GM23338 (cell line): ENCODE measurements at regions not wholly inside any gene's neighbourhood (a gene's known extent, or its start where the extent isn't known, plus 50 kb on each side); places are given as distances from the start of the nearest gene placed in this dataset.

Experiments used
- CREB1 ChIP-seq: fragments of 250-450 bp; sonication (Bioruptor Pico); IDR thresholded peaks from 2 replicates; pipeline ENCODE4 v1.5.0; 2020; ENCODE audit warnings: low read depth, mild to moderate bottlenecking, moderate library complexity
- EZH2 ChIP-seq: fragments of 200-600 bp; sonication (generic); IDR thresholded peaks from one replicate; pipeline ENCODE4 v1.8.0; 2017; ENCODE audit warnings: antibody characterized with exemption, mild to moderate bottlenecking, low read depth; ENCODE audit not compliant: unreplicated experiment
- EZH2phosphoT487 ChIP-seq: fragments of 200-600 bp; sonication (generic); IDR thresholded peaks from one replicate; pipeline ENCODE4 v1.8.1; 2018; ENCODE audit warnings: antibody characterized with exemption; ENCODE audit not compliant: unreplicated experiment
- JUNB ChIP-seq: IDR thresholded peaks from one replicate; pipeline ENCODE4 v1.6.1; 2016; ENCODE audit warnings: antibody characterized with exemption; ENCODE audit not compliant: unreplicated experiment
- NANOG ChIP-seq: IDR thresholded peaks from 2 replicates; pipeline ENCODE4 v1.6.1; 2016; ENCODE audit warnings: antibody characterized with exemption, borderline replicate concordance
- POLR2AphosphoS5 ChIP-seq: IDR thresholded peaks from 2 replicates; pipeline ENCODE4 v1.6.1; 2016; ENCODE audit warnings: antibody characterized with exemption, low read depth
- STAT1 ChIP-seq: IDR thresholded peaks from one replicate; pipeline ENCODE4 v1.6.1; 2016; ENCODE audit warnings: antibody characterized with exemption; ENCODE audit not compliant: unreplicated experiment
- ZNF114 ChIP-seq: fragments of 250-450 bp; sonication (Bioruptor Pico); IDR thresholded peaks from 2 replicates; pipeline ENCODE4 v1.5.0; 2020; ENCODE audit warnings: mild to moderate bottlenecking, moderate library complexity
- ZNF331 ChIP-seq: fragments of 250-450 bp; sonication (Bioruptor Pico); IDR thresholded peaks from 2 replicates; pipeline ENCODE4 v1.5.0; 2020; ENCODE audit warnings: low read depth, mild to moderate bottlenecking, moderate library complexity
- TF ChIP-seq, protein P1 (sequence below), 2 experiments: fragments of 200-600 bp in 1 of 2; sonication (generic) in 1 of 2; conservative IDR thresholded peaks; 2 replicates each; pipeline versions ENCODE4 v1.5.1 to v1.6.1; 2016 to 2017; ENCODE audit warnings: antibody characterized with exemption in 2 of 2, low read depth in 2 of 2, mild to moderate bottlenecking in 2 of 2, moderate library complexity in 1 of 2
- TF ChIP-seq, protein P2 (sequence below): IDR thresholded peaks from one replicate; pipeline ENCODE4 v1.6.1; 2018; ENCODE audit warnings: antibody characterized with exemption; ENCODE audit not compliant: unreplicated experiment
- TF ChIP-seq, protein P3 (sequence below): fragments of 250-450 bp; sonication (Bioruptor Pico); IDR thresholded peaks from 2 replicates; pipeline ENCODE4 v1.5.0; 2020; ENCODE audit warnings: mild to moderate bottlenecking, moderate library complexity

DNA sequence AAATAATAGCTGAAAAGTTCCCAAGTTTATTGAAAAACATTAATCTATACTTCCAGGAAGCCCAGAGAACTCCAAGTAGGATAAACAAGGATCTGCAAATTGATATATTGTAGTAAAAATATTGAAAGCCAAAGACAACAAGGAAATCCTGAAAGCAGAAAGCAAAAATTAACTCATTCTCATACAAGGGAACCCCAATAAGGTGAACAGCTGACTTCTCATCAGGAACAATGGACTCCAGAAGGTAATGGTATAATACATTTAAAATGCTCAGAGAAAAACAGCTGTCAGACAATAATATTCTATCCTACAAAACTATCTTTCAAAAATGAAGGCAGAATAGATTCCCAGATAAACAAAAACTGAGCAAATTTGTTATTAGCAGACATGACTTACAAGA, 138.1 kb upstream of the BMP4 start:
- TF ChIP-seq, protein P1, sequence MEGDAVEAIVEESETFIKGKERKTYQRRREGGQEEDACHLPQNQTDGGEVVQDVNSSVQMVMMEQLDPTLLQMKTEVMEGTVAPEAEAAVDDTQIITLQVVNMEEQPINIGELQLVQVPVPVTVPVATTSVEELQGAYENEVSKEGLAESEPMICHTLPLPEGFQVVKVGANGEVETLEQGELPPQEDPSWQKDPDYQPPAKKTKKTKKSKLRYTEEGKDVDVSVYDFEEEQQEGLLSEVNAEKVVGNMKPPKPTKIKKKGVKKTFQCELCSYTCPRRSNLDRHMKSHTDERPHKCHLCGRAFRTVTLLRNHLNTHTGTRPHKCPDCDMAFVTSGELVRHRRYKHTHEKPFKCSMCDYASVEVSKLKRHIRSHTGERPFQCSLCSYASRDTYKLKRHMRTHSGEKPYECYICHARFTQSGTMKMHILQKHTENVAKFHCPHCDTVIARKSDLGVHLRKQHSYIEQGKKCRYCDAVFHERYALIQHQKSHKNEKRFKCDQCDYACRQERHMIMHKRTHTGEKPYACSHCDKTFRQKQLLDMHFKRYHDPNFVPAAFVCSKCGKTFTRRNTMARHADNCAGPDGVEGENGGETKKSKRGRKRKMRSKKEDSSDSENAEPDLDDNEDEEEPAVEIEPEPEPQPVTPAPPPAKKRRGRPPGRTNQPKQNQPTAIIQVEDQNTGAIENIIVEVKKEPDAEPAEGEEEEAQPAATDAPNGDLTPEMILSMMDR (conservative IDR thresholded peaks at IDR 0.05; ENCODE audit: low read depth in 2 of 2) = no peak
- TF ChIP-seq STAT1 = no peak
- TF ChIP-seq POLR2AphosphoS5 = no peak
- no peak for TF ChIP-seq EZH2
- no peak for TF ChIP-seq JUNB
- no peak for TF ChIP-seq ZNF331 (CRISPR knock-in tag)
- no peak for TF ChIP-seq CREB1 (CRISPR knock-in tag)
- TF ChIP-seq, protein P2, sequence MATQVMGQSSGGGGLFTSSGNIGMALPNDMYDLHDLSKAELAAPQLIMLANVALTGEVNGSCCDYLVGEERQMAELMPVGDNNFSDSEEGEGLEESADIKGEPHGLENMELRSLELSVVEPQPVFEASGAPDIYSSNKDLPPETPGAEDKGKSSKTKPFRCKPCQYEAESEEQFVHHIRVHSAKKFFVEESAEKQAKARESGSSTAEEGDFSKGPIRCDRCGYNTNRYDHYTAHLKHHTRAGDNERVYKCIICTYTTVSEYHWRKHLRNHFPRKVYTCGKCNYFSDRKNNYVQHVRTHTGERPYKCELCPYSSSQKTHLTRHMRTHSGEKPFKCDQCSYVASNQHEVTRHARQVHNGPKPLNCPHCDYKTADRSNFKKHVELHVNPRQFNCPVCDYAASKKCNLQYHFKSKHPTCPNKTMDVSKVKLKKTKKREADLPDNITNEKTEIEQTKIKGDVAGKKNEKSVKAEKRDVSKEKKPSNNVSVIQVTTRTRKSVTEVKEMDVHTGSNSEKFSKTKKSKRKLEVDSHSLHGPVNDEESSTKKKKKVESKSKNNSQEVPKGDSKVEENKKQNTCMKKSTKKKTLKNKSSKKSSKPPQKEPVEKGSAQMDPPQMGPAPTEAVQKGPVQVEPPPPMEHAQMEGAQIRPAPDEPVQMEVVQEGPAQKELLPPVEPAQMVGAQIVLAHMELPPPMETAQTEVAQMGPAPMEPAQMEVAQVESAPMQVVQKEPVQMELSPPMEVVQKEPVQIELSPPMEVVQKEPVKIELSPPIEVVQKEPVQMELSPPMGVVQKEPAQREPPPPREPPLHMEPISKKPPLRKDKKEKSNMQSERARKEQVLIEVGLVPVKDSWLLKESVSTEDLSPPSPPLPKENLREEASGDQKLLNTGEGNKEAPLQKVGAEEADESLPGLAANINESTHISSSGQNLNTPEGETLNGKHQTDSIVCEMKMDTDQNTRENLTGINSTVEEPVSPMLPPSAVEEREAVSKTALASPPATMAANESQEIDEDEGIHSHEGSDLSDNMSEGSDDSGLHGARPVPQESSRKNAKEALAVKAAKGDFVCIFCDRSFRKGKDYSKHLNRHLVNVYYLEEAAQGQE = no peak
- no peak for TF ChIP-seq EZH2phosphoT487
- no peak for TF ChIP-seq NANOG
- no peak for TF ChIP-seq ZNF114 (CRISPR knock-in tag)
- TF ChIP-seq, protein P3, sequence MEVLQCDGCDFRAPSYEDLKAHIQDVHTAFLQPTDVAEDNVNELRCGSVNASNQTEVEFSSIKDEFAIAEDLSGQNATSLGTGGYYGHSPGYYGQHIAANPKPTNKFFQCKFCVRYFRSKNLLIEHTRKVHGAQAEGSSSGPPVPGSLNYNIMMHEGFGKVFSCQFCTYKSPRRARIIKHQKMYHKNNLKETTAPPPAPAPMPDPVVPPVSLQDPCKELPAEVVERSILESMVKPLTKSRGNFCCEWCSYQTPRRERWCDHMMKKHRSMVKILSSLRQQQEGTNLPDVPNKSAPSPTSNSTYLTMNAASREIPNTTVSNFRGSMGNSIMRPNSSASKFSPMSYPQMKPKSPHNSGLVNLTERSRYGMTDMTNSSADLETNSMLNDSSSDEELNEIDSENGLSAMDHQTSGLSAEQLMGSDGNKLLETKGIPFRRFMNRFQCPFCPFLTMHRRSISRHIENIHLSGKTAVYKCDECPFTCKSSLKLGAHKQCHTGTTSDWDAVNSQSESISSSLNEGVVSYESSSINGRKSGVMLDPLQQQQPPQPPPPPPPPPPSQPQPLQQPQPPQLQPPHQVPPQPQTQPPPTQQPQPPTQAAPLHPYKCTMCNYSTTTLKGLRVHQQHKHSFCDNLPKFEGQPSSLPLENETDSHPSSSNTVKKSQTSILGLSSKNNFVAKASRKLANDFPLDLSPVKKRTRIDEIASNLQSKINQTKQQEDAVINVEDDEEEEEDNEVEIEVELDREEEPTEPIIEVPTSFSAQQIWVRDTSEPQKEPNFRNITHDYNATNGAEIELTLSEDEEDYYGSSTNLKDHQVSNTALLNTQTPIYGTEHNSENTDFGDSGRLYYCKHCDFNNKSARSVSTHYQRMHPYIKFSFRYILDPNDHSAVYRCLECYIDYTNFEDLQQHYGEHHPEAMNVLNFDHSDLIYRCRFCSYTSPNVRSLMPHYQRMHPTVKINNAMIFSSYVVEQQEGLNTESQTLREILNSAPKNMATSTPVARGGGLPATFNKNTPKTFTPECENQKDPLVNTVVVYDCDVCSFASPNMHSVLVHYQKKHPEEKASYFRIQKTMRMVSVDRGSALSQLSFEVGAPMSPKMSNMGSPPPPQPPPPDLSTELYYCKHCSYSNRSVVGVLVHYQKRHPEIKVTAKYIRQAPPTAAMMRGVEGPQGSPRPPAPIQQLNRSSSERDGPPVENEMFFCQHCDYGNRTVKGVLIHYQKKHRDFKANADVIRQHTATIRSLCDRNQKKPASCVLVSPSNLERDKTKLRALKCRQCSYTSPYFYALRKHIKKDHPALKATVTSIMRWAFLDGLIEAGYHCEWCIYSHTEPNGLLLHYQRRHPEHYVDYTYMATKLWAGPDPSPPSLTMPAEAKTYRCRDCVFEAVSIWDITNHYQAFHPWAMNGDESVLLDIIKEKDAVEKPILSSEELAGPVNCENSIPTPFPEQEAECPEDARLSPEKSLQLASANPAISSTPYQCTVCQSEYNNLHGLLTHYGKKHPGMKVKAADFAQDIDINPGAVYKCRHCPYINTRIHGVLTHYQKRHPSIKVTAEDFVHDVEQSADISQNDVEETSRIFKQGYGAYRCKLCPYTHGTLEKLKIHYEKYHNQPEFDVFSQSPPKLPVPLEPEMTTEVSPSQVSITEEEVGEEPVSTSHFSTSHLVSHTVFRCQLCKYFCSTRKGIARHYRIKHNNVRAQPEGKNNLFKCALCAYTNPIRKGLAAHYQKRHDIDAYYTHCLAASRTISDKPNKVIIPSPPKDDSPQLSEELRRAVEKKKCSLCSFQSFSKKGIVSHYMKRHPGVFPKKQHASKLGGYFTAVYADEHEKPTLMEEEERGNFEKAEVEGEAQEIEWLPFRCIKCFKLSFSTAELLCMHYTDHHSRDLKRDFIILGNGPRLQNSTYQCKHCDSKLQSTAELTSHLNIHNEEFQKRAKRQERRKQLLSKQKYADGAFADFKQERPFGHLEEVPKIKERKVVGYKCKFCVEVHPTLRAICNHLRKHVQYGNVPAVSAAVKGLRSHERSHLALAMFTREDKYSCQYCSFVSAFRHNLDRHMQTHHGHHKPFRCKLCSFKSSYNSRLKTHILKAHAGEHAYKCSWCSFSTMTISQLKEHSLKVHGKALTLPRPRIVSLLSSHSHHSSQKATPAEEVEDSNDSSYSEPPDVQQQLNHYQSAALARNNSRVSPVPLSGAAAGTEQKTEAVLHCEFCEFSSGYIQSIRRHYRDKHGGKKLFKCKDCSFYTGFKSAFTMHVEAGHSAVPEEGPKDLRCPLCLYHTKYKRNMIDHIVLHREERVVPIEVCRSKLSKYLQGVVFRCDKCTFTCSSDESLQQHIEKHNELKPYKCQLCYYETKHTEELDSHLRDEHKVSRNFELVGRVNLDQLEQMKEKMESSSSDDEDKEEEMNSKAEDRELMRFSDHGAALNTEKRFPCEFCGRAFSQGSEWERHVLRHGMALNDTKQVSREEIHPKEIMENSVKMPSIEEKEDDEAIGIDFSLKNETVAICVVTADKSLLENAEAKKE (CRISPR knock-in tag) = no peak
